Esophagus muscularis mucosa (tissue), 3 donors: ENCODE measurements at regions not wholly inside any gene's neighbourhood (a gene's known extent, or its start where the extent isn't known, plus 50 kb on each side); places are given as distances from the start of the nearest gene placed in this dataset.

Experiments used
- CTCF ChIP-seq, 3 experiments: fragments of 200-600 bp in 2 of 3; fragments of 450-650 bp in 1 of 3; sonication (generic) in 2 of 3; IDR thresholded peaks; one replicate each; pipeline ENCODE4 v1.5.1; 2017 to 2019; ENCODE audit warnings: antibody characterized with exemption in 3 of 3, mild to moderate bottlenecking in 2 of 3, moderate library complexity in 1 of 3
- POLR2A ChIP-seq: fragments of 450-650 bp; IDR thresholded peaks from one replicate; pipeline ENCODE4 v1.6.1; 2017; ENCODE audit warnings: antibody characterized with exemption, moderate library complexity, mild to moderate bottlenecking, low read depth
- POLR2AphosphoS5 ChIP-seq, 2 donors: sonication (generic); formaldehyde crosslinking; IDR thresholded peaks; one replicate each; pipeline ENCODE4 v1.6.1; 2017; ENCODE audit warnings: antibody characterized with exemption in 2 of 2

GRCh38 chr5:117652036-117652957 lies 1077.7 kb upstream of the SEMA6A start:
- TF ChIP-seq CTCF (IDR thresholded peaks at IDR 0.05) (no peak), POLR2A (no peak), POLR2AphosphoS5 (IDR thresholded peaks at IDR 0.05) (no peak)
